Thyroid gland (tissue), 4 donors: ENCODE measurements at regions not wholly inside any gene's neighbourhood (a gene's known extent, or its start where the extent isn't known, plus 50 kb on each side); places are given as distances from the start of the nearest gene placed in this dataset.

Experiments
- DNase-seq, 2 donors: peaks; one replicate each; pipeline ENCODE4 v3.0.0-alpha.2; 2019
- H3K27ac ChIP-seq, 3 donors: fragments of 200-600 bp; sonication (generic); 1 replicate in 2 of 3; 2 replicates in 1 of 3; pipeline ENCODE4 v1.5.1; 2016 to 2019; ENCODE audit warnings: mild to moderate bottlenecking in 1 of 3, moderate library complexity in 1 of 3
- H3K27me3 ChIP-seq: fragments of 200-600 bp; sonication (generic); one replicate; pipeline ENCODE4 v1.5.1; 2019
- H3K36me3 ChIP-seq, 2 donors: fragments of 200-600 bp; sonication (generic); one replicate each; pipeline ENCODE4 v1.5.1; 2016 to 2019
- H3K4me1 ChIP-seq, 2 donors: fragments of 200-600 bp; sonication (generic); one replicate each; pipeline ENCODE4 v1.5.1; 2017 to 2019
- H3K4me3 ChIP-seq, 3 donors: fragments of 200-600 bp; sonication (generic); replicated peaks in 1 of 3; 1 replicate in 2 of 3; 2 replicates in 1 of 3; pipeline ENCODE4 v1.5.1; 2016; ENCODE audit warnings: mild to moderate bottlenecking in 1 of 3
- H3K9me3 ChIP-seq: fragments of 200-600 bp; sonication (generic); one replicate; pipeline ENCODE4 v1.5.1; 2017
- CTCF ChIP-seq, 6 experiments: fragments of 200-600 bp in 3 of 6; fragments of 450-650 bp in 3 of 6; sonication (generic) in 3 of 6; IDR thresholded peaks; one replicate each; pipeline ENCODE4 v1.5.1; 2016 to 2019; ENCODE audit warnings: antibody characterized with exemption in 6 of 6, mild to moderate bottlenecking in 2 of 6, inconsistent platforms in 1 of 6, moderate library complexity in 1 of 6
- POLR2A ChIP-seq, 2 donors: fragments of 450-650 bp; IDR thresholded peaks; one replicate each; pipeline ENCODE4 v1.6.1; 2017; ENCODE audit warnings: antibody characterized with exemption in 2 of 2, mild to moderate bottlenecking in 2 of 2, moderate library complexity in 1 of 2
- WGBS, 2 donors: methylation state at CpG; one replicate each; pipeline ENCODE4 v1.1.5; 2017; 5-methylcytosine and 5-hydroxymethylcytosine counted together
- intact Hi-C: fragments of 100-400 bp; cut with DNase I; formaldehyde crosslinking; loops from one replicate; pipeline ENCODE4 v1.15.1; 2023

DNA sequence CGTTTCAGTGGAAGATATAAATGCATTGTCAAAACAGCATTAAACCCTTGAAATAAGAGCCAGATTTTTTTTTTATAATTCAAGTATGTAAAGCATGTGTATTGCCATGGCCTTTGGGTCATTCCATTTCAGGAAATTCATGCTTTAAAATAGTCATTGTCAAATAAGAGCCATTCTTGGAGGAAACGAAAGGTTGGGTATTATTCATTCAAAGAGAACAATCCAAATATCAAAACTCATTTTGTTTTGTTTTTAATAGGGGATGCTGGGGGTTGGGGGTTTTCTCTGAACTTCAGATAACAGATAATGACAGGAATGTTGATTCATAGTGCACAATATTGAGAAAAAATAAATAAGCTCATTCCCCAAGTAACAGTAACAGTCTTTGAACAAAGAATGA is 174.4 kb upstream of the NUDT4 start:
- H3K4me1 ChIP-seq: peaks cover 19 to 24% of the 10 kb centered on the region in 2 donors
- TF ChIP-seq CTCF (IDR thresholded peaks at IDR 0.05) (no peak), POLR2A (IDR thresholded peaks at IDR 0.05) (no peak)
- no peaks in the 10 kb centered on the region for H3K9me3 ChIP-seq
- H3K27me3 ChIP-seq: no peaks in the 10 kb centered on the region
- H3K27ac ChIP-seq: no peak overlapping the region
- 26 to 66% methylated on average over 2 of the region's 2 CpGs for WGBS, 2 donors
- DNase-seq: no peak
- intact Hi-C loops: no loop called here
- no peak overlapping the region for H3K4me3 ChIP-seq
- H3K36me3 ChIP-seq: no peaks in the 10 kb centered on the region

GRCh38 chr12:93204896-93205295 is 172.8 kb upstream of the NUDT4 start:
- peak overlapping the region in 2 of 3 donors; percentile 47 to 50 for H3K27ac ChIP-seq
- WGBS, 2 donors: 39 to 43% methylated on average over 4 of the region's 4 CpGs
- H3K4me3 ChIP-seq: no peak overlapping the region
- intact Hi-C loops: no loop called here
- DNase-seq: peak; percentile 61 to 70
- no peaks in the 10 kb centered on the region for H3K9me3 ChIP-seq
- TF ChIP-seq CTCF (IDR thresholded peaks at IDR 0.05): no peak
- TF ChIP-seq POLR2A (IDR thresholded peaks at IDR 0.05): no peak
- H3K4me1 ChIP-seq: peaks cover 6 to 14% of the 10 kb centered on the region in 2 donors
- H3K27me3 ChIP-seq: no peaks in the 10 kb centered on the region
- H3K36me3 ChIP-seq: no peaks in the 10 kb centered on the region

GRCh38 chr12:93205361-93205760 is 172.4 kb upstream of the NUDT4 start:
- no peaks in the 10 kb centered on the region for H3K9me3 ChIP-seq
- DNase-seq: peak; percentile 31 to 36
- no peaks in the 10 kb centered on the region for H3K36me3 ChIP-seq
- intact Hi-C loops: no loop called here
- no peak overlapping the region for H3K4me3 ChIP-seq
- peaks cover 1 to 10% of the 10 kb centered on the region in 2 donors for H3K4me1 ChIP-seq
- TF ChIP-seq CTCF (IDR thresholded peaks at IDR 0.05) (no peak), POLR2A (IDR thresholded peaks at IDR 0.05) (no peak)
- 30 to 46% methylated on average over 3 of the region's 3 CpGs for WGBS, 2 donors
- no peaks in the 10 kb centered on the region for H3K27me3 ChIP-seq
- H3K27ac ChIP-seq: no peak overlapping the region

- TF ChIP-seq CTCF (IDR thresholded peaks at IDR 0.05) (no peak), POLR2A (IDR thresholded peaks at IDR 0.05) (no peak)
- 93 to 97% methylated on average over 1 of the region's 1 CpG for WGBS, 2 donors
- peaks cover 0 to 8% of the 10 kb centered on the region in 2 donors for H3K4me1 ChIP-seq
- no peaks in the 10 kb centered on the region for H3K36me3 ChIP-seq
- intact Hi-C loops: no loop called here
- no peaks in the 10 kb centered on the region for H3K9me3 ChIP-seq
- no peak overlapping the region for H3K27ac ChIP-seq
- no peaks in the 10 kb centered on the region for H3K27me3 ChIP-seq
- no peak for DNase-seq
- H3K4me3 ChIP-seq: no peak overlapping the region
Measured at GRCh38 chr12:93208011-93208410, 169.7 kb upstream of the NUDT4 start.

GRCh38 chr12:93214523-93215289 is 163.0 kb upstream of the NUDT4 start:
- TF ChIP-seq CTCF (IDR thresholded peaks at IDR 0.05) (no peak), POLR2A (IDR thresholded peaks at IDR 0.05) (no peak)
- H3K27ac ChIP-seq: no peak overlapping the region
- no peaks in the 10 kb centered on the region for H3K36me3 ChIP-seq
- no peak for DNase-seq
- H3K9me3 ChIP-seq: no peaks in the 10 kb centered on the region
- H3K4me1 ChIP-seq: no peaks in the 10 kb centered on the region
- H3K4me3 ChIP-seq: no peak overlapping the region
- no peaks in the 10 kb centered on the region for H3K27me3 ChIP-seq
- 77 to 84% methylated on average over 5 of the region's 6 CpGs for WGBS, 2 donors
- intact Hi-C loops: no loop called here
